ENCODE measurements at regions not wholly inside any gene's neighbourhood (a gene's known extent, or its start where the extent isn't known, plus 50 kb on each side); places are given as distances from the start of the nearest gene placed in this dataset.

- Histone ChIP-seq H3K27me3 (peaks cover 0 to 30% (median 10%) of the 10 kb centered on the region in 7 donors), H3K27ac (no peak overlapping the region), H3K36me3 (no peaks in the 10 kb centered on the region), H3K9me3 (no peaks in the 10 kb centered on the region), H3K4me1 (peaks cover 0 to 14% (median 0%) of the 10 kb centered on the region in 9 donors), H3K4me3 (no peak overlapping the region)
- TF ChIP-seq CTCF (IDR thresholded peaks at IDR 0.05) = no peak
- DNase-seq (no peak), ATAC-seq (no peak)
- 72 to 78% methylated on average over 4 of the region's 4 CpGs for WGBS, 2 donors
- intact Hi-C loops (cut with DNase I) = no loop called here
Measured at GRCh38 chr15:69847625-69848024, 250.1 kb downstream of the TLE3 start.

DNA sequence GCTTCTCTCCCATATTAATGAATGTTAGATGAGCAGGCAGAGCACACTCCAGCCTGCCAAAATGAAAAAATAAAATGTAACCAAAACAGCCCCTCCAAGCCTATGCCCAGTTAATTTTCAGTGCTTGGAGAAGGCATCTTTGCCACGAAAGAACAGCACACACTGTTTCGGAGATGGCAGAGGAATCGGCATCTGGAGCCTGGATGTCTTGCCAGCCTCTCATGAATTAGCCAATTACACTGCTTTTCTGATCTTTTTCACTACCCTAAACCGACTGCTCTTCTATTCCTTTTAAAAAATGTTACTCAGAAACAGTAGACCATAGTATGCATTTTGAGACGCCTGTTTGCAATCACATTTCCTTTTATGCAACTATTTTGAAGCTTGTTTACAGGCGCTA, 249.6 kb downstream of the TLE3 start:
- intact Hi-C loops (cut with DNase I) = no loop called here
- no peak for TF ChIP-seq CTCF (IDR thresholded peaks at IDR 0.05)
- Histone ChIP-seq H3K27ac (no peak overlapping the region), H3K9me3 (no peaks in the 10 kb centered on the region), H3K4me1 (peaks cover 0 to 13% (median 0%) of the 10 kb centered on the region in 9 donors), H3K27me3 (peaks cover 0 to 30% (median 10%) of the 10 kb centered on the region in 7 donors), H3K4me3 (no peak overlapping the region), H3K36me3 (no peaks in the 10 kb centered on the region)
- ATAC-seq (no peak), DNase-seq (no peak)
- 82 to 86% methylated on average over 6 of the region's 6 CpGs for WGBS, 2 donors

- H3K9me3 ChIP-seq = no peaks in the 10 kb centered on the region
- H3K4me1 ChIP-seq = peaks cover 0 to 9% (median 0%) of the 10 kb centered on the region in 9 donors
- H3K4me3 ChIP-seq = no peak overlapping the region
- peaks cover 0 to 34% (median 10%) of the 10 kb centered on the region in 7 donors for H3K27me3 ChIP-seq
- DNase-seq (no peak), ATAC-seq (no peak)
- 43 to 50% methylated on average over 4 of the region's 4 CpGs for WGBS, 2 donors
- intact Hi-C loops (cut with DNase I) = no loop called here
- no peak for TF ChIP-seq CTCF (IDR thresholded peaks at IDR 0.05)
- H3K36me3 ChIP-seq = no peaks in the 10 kb centered on the region
- H3K27ac ChIP-seq = no peak overlapping the region
Measured at GRCh38 chr15:69848551-69849231, 249.0 kb downstream of the TLE3 start.

DNA sequence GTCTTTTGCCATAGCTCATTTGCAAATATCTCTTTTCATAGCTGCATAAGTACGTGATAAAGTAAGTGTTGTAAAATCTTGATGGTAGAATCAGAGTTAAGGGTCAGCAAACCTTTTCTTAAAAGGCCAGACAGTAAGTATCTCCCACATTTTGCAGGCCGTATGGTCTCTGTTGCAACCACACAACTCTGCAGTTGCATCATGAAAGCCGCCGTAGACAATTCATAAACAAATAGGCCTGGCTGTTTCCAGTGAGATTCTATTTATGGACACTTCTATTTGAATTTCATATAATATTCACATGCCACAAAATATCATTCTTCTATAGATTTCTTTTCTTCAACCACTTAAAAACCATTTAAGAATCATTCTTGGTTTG, 248.5 kb downstream of the TLE3 start:
- intact Hi-C loops (cut with DNase I) = no loop called here
- DNase-seq = no peak
- Histone ChIP-seq H3K4me3 (no peak overlapping the region), H3K27me3 (peaks cover 0 to 35% (median 7%) of the 10 kb centered on the region in 7 donors), H3K9me3 (no peaks in the 10 kb centered on the region), H3K4me1 (peaks cover 0 to 4% (median 0%) of the 10 kb centered on the region in 9 donors), H3K36me3 (no peaks in the 10 kb centered on the region), H3K27ac (no peak overlapping the region)
- no peak for ATAC-seq
- TF ChIP-seq CTCF (IDR thresholded peaks at IDR 0.05) = no peak
- 87 to 93% methylated on average over 4 of the region's 4 CpGs for WGBS, 2 donors

Data from heart right ventricle (tissue), 16 donors.